ENCODE measurements at regions not wholly inside any gene's neighbourhood (a gene's known extent, or its start where the extent isn't known, plus 50 kb on each side); places are given as distances from the start of the nearest gene placed in this dataset.

- TF ChIP-seq, protein P1, sequence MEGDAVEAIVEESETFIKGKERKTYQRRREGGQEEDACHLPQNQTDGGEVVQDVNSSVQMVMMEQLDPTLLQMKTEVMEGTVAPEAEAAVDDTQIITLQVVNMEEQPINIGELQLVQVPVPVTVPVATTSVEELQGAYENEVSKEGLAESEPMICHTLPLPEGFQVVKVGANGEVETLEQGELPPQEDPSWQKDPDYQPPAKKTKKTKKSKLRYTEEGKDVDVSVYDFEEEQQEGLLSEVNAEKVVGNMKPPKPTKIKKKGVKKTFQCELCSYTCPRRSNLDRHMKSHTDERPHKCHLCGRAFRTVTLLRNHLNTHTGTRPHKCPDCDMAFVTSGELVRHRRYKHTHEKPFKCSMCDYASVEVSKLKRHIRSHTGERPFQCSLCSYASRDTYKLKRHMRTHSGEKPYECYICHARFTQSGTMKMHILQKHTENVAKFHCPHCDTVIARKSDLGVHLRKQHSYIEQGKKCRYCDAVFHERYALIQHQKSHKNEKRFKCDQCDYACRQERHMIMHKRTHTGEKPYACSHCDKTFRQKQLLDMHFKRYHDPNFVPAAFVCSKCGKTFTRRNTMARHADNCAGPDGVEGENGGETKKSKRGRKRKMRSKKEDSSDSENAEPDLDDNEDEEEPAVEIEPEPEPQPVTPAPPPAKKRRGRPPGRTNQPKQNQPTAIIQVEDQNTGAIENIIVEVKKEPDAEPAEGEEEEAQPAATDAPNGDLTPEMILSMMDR (IDR thresholded peaks at IDR 0.05; ENCODE audit: unreplicated experiment) = no peak
- peak; percentile 37 for DNase-seq (ENCODE audit: unreplicated experiment)
- H3K9me3 Mint-ChIP-seq (ENCODE audit: unreplicated experiment) = peaks cover under 1% of the 10 kb centered on the region
- POLR2A ChIA-PET = interaction anchor here (0.6 to 0.7 kb wide), 2 partner anchors 186 to 758 kb away, joined by 3 to 4 read pairs; no protein-coding TSS in a partner anchor
- no TSS peak for BruUV-seq (replicated peaks)
- intact Hi-C loops (cut with micrococcal nuclease) = no loop called here
- no peaks in the 10 kb centered on the region for H3K36me3 Mint-ChIP-seq (ENCODE audit: insufficient read depth, unreplicated experiment)
- no peak overlapping the region for H3K4me3 Mint-ChIP-seq (ENCODE audit: unreplicated experiment)
- peaks cover 26% of the 10 kb centered on the region for H3K4me1 Mint-ChIP-seq (ENCODE audit: insufficient read depth, unreplicated experiment)
- CTCF ChIA-PET = interaction anchor here (1.0 kb wide), 1 partner anchor 30 kb away, joined by 3 read pairs; no protein-coding TSS in a partner anchor
- H3K27me3 Mint-ChIP-seq (ENCODE audit: insufficient read depth, unreplicated experiment) = no peaks in the 10 kb centered on the region
- H3K27ac Mint-ChIP-seq (ENCODE audit: low read depth, unreplicated experiment) = peak overlapping the region; percentile 13
Observed at GRCh38 chr5:9927521-9927997, 297.4 kb upstream of the TAS2R1 start.

GRCh38 chr5:9927106-9927505, 297.0 kb upstream of the TAS2R1 start:
- Mint-ChIP-seq H3K27ac (ENCODE audit: low read depth, unreplicated experiment) (no peak overlapping the region), H3K27me3 (ENCODE audit: insufficient read depth, unreplicated experiment) (no peaks in the 10 kb centered on the region), H3K4me3 (ENCODE audit: unreplicated experiment) (no peak overlapping the region), H3K9me3 (ENCODE audit: unreplicated experiment) (no peaks in the 10 kb centered on the region), H3K4me1 (ENCODE audit: insufficient read depth, unreplicated experiment) (peaks cover 26% of the 10 kb centered on the region), H3K36me3 (ENCODE audit: insufficient read depth, unreplicated experiment) (no peaks in the 10 kb centered on the region)
- intact Hi-C loops (cut with micrococcal nuclease) = no loop called here
- no TSS peak for BruUV-seq (replicated peaks)
- ChIA-PET CTCF (interaction anchor here (0.6 to 1.0 kb wide), 2 partner anchors 29 to 720 kb away, joined by 3 to 4 read pairs; no protein-coding TSS in a partner anchor), POLR2A (interaction anchor here (0.6 kb wide), 1 partner anchor 758 kb away, joined by 4 read pairs; no protein-coding TSS in a partner anchor)
- TF ChIP-seq, protein P1 (IDR thresholded peaks at IDR 0.05; ENCODE audit: unreplicated experiment) = no peak
- DNase-seq (ENCODE audit: unreplicated experiment) = no peak

GRCh38 chr5:9924614-9925013, 294.5 kb upstream of the TAS2R1 start:
- intact Hi-C loops (cut with micrococcal nuclease) = no loop called here

GRCh38 chr5:9922719-9923118, 292.6 kb upstream of the TAS2R1 start:
- TF ChIP-seq, protein P1 (IDR thresholded peaks at IDR 0.05; ENCODE audit: unreplicated experiment) = peak; percentile 47
- Mint-ChIP-seq H3K27me3 (ENCODE audit: insufficient read depth, unreplicated experiment) (no peaks in the 10 kb centered on the region), H3K27ac (ENCODE audit: low read depth, unreplicated experiment) (no peak overlapping the region), H3K36me3 (ENCODE audit: insufficient read depth, unreplicated experiment) (no peaks in the 10 kb centered on the region), H3K4me3 (ENCODE audit: unreplicated experiment) (no peak overlapping the region), H3K4me1 (ENCODE audit: insufficient read depth, unreplicated experiment) (peaks cover 18% of the 10 kb centered on the region), H3K9me3 (ENCODE audit: unreplicated experiment) (no peaks in the 10 kb centered on the region)
- ChIA-PET CTCF (interaction anchor here (0.8 kb wide), 3 partner anchors 17 to 23 kb away, joined by 3 to 5 read pairs (median 3); no protein-coding TSS in a partner anchor), POLR2A (no interaction called here)
- intact Hi-C loops (cut with micrococcal nuclease) = no loop called here
- DNase-seq (ENCODE audit: unreplicated experiment) = no peak
- BruUV-seq (replicated peaks) = no TSS peak

More at GRCh38 chr5:9924614-9925013, 294.5 kb upstream of the TAS2R1 start:
- Mint-ChIP-seq H3K27ac (ENCODE audit: low read depth, unreplicated experiment) (peak overlapping the region; percentile 95), H3K27me3 (ENCODE audit: insufficient read depth, unreplicated experiment) (no peaks in the 10 kb centered on the region), H3K4me3 (ENCODE audit: unreplicated experiment) (no peak overlapping the region), H3K9me3 (ENCODE audit: unreplicated experiment) (no peaks in the 10 kb centered on the region), H3K4me1 (ENCODE audit: insufficient read depth, unreplicated experiment) (peaks cover 26% of the 10 kb centered on the region), H3K36me3 (ENCODE audit: insufficient read depth, unreplicated experiment) (no peaks in the 10 kb centered on the region)
- ChIA-PET POLR2A (interaction anchor here (1.0 to 1.6 kb wide), 2 partner anchors 23 to 69 kb away, joined by 3 to 4 read pairs; no protein-coding TSS in a partner anchor), CTCF (interaction anchor here (0.5 to 1.2 kb wide), 5 partner anchors 27 to 757 kb away, joined by 3 to 5 read pairs (median 3); partner anchors contain the start of genes ATPSCKMT and CCT5)
- BruUV-seq (replicated peaks) = no TSS peak
- TF ChIP-seq, protein P1 (IDR thresholded peaks at IDR 0.05; ENCODE audit: unreplicated experiment) = no peak
- DNase-seq (ENCODE audit: unreplicated experiment) = peak; percentile 97

Data from MCF 10A (cell line).